ENCODE measurements at regions not wholly inside any gene's neighbourhood (a gene's known extent, or its start where the extent isn't known, plus 50 kb on each side); places are given as distances from the start of the nearest gene placed in this dataset.

DNA sequence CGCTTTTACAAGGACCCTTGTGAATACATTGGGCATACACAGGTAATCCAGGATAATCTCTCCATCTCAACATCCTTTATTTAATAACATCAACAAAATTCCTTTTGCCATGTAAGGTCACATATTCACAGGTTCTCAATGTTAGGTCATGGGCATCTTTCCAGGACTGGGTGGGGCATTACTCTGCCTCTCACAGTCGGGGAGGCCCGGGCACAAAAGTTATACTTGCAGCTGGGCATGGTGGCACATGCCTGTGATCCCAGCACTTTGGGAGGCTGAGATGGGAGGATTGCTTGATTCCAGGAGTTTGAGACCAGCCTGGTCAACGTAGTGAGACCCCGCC, 93.7 kb upstream of the AP1S2 start:
- Histone ChIP-seq H3K27ac (ENCODE audit: low read length) (no peak overlapping the region), H3K4me1 (ENCODE audit: insufficient read depth, low read length) (no peaks in the 10 kb centered on the region), H3K4me2 (ENCODE audit: insufficient read depth, low read length) (no peak overlapping the region), H3K4me3 (ENCODE audit: low read depth in 1 of 2, low read length in 2 of 2) (no peak overlapping the region), H3K27me3 (ENCODE audit: insufficient read depth, low read length, poor library complexity) (no peaks in the 10 kb centered on the region), H3K9ac (ENCODE audit: low read depth, low read length) (no peak overlapping the region), H2AFZ (ENCODE audit: low read depth, low read length) (no peak overlapping the region), H3K36me3 (ENCODE audit: insufficient read depth, low read length) (no peaks in the 10 kb centered on the region), H4K20me1 (ENCODE audit: insufficient read depth, low read length) (no peaks in the 10 kb centered on the region), H3K79me2 (ENCODE audit: insufficient read depth, low read length) (no peaks in the 10 kb centered on the region), H3K9me3 (ENCODE audit: insufficient read depth, low read length, severe bottlenecking) (no peaks in the 10 kb centered on the region)
- no peak for DNase-seq
- ATAC-seq (ENCODE audit: insufficient read depth, low read depth), result no peak
- no peak for TF ChIP-seq EZH2 (IDR thresholded peaks at IDR 0.05; ENCODE audit: borderline replicate concordance, low read depth, low read length, severe bottlenecking)
- no peak for TF ChIP-seq CTCF (IDR thresholded peaks at IDR 0.05; ENCODE audit: borderline replicate concordance, extremely low read depth, low read length, poor library complexity, severe bottlenecking)

GRCh38 chrX:15947648-15948317, 93.2 kb upstream of the AP1S2 start:
- Histone ChIP-seq H3K36me3 (ENCODE audit: insufficient read depth, low read length) (no peaks in the 10 kb centered on the region), H3K79me2 (ENCODE audit: insufficient read depth, low read length) (no peaks in the 10 kb centered on the region), H3K27me3 (ENCODE audit: insufficient read depth, low read length, poor library complexity) (no peaks in the 10 kb centered on the region), H3K9ac (ENCODE audit: low read depth, low read length) (no peak overlapping the region), H3K27ac (ENCODE audit: low read length) (no peak overlapping the region), H3K4me2 (ENCODE audit: insufficient read depth, low read length) (no peak overlapping the region), H3K4me3 (ENCODE audit: low read depth in 1 of 2, low read length in 2 of 2) (no peak overlapping the region), H4K20me1 (ENCODE audit: insufficient read depth, low read length) (no peaks in the 10 kb centered on the region), H3K9me3 (ENCODE audit: insufficient read depth, low read length, severe bottlenecking) (no peaks in the 10 kb centered on the region), H3K4me1 (ENCODE audit: insufficient read depth, low read length) (no peaks in the 10 kb centered on the region), H2AFZ (ENCODE audit: low read depth, low read length) (no peak overlapping the region)
- DNase-seq, result no peak
- ATAC-seq (ENCODE audit: insufficient read depth, low read depth), result no peak
- TF ChIP-seq EZH2 (IDR thresholded peaks at IDR 0.05; ENCODE audit: borderline replicate concordance, low read depth, low read length, severe bottlenecking), result no peak

DNA sequence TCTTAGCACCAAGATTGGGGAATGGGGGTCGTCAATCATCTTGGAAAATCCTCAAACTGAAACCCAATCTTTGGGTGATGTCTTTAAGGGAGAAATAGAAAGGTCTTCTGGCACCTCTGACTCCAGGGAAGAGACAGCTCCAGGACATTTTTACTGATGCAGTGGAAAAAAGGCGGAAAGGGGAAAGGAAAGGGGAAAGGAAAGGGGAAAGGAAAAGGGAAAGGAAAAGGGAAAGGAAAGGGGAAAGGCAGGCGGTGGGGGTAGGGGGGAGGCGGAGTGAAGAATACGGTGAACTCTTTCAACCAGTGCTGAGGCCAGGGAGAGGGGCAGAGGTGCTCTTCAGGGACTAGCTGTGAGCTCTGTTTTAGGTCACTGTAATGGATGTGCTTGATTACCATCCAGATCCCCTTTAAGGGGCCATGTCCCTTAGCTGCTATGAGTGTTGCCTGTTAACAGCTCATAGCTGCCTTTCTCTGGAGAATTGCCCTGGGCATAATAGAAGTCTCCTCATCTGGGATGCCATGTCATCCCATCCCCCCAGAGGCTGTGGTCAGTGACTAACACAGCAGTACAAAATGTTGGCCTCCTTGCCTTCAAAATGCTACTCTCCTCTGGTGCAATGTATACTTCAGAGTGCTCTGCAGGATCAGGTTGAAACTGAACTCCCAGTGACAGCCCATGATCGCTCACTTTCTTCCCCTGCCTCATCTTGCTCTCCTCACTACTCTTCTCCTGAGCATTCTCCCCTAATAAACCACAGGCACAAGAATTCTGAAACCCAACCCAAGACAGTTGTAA, 92.4 kb upstream of the AP1S2 start:
- H3K9ac ChIP-seq (ENCODE audit: low read depth, low read length), result no peak overlapping the region
- no peak overlapping the region for H3K4me3 ChIP-seq (ENCODE audit: low read depth in 1 of 2, low read length in 2 of 2)
- no peaks in the 10 kb centered on the region for H3K9me3 ChIP-seq (ENCODE audit: insufficient read depth, low read length, severe bottlenecking)
- TF ChIP-seq CTCF (IDR thresholded peaks at IDR 0.05; ENCODE audit: borderline replicate concordance, extremely low read depth, low read length, poor library complexity, severe bottlenecking), result no peak
- TF ChIP-seq EZH2 (IDR thresholded peaks at IDR 0.05; ENCODE audit: borderline replicate concordance, low read depth, low read length, severe bottlenecking), result no peak
- no peak overlapping the region for H3K4me2 ChIP-seq (ENCODE audit: insufficient read depth, low read length)
- no peaks in the 10 kb centered on the region for H3K36me3 ChIP-seq (ENCODE audit: insufficient read depth, low read length)
- H3K27me3 ChIP-seq (ENCODE audit: insufficient read depth, low read length, poor library complexity), result no peaks in the 10 kb centered on the region
- H2AFZ ChIP-seq (ENCODE audit: low read depth, low read length), result no peak overlapping the region
- DNase-seq, result no peak
- no peaks in the 10 kb centered on the region for H3K4me1 ChIP-seq (ENCODE audit: insufficient read depth, low read length)
- H3K79me2 ChIP-seq (ENCODE audit: insufficient read depth, low read length), result no peaks in the 10 kb centered on the region
- no peaks in the 10 kb centered on the region for H4K20me1 ChIP-seq (ENCODE audit: insufficient read depth, low read length)
- ATAC-seq (ENCODE audit: insufficient read depth, low read depth), result no peak
- no peak overlapping the region for H3K27ac ChIP-seq (ENCODE audit: low read length)

DNA sequence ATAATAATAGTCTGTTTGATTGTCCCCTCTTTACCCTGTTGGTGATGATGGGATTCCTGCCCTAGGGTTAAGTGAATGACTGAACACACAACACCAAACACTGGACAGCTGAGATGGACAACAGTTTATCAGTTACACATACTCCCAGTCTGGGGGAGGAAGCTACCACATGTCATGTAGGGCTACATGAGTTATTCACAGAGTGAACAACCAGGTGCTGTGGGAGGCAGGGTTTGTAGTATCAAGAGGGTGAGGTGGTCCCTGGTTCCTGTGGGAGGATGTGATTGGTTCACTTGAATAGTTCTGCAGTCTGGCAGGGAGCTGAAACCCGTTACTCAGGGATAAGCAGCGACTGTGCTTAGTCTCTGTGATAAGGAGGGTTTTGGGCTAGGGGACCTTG, 88.8 kb upstream of the AP1S2 start:
- H3K4me3 ChIP-seq (ENCODE audit: low read depth in 1 of 2, low read length in 2 of 2), result no peak overlapping the region
- no peak overlapping the region for H3K4me2 ChIP-seq (ENCODE audit: insufficient read depth, low read length)
- no peaks in the 10 kb centered on the region for H4K20me1 ChIP-seq (ENCODE audit: insufficient read depth, low read length)
- H3K27me3 ChIP-seq (ENCODE audit: insufficient read depth, low read length, poor library complexity), result no peaks in the 10 kb centered on the region
- no peaks in the 10 kb centered on the region for H3K4me1 ChIP-seq (ENCODE audit: insufficient read depth, low read length)
- H3K79me2 ChIP-seq (ENCODE audit: insufficient read depth, low read length), result no peaks in the 10 kb centered on the region
- no peaks in the 10 kb centered on the region for H3K9me3 ChIP-seq (ENCODE audit: insufficient read depth, low read length, severe bottlenecking)
- TF ChIP-seq EZH2 (IDR thresholded peaks at IDR 0.05; ENCODE audit: borderline replicate concordance, low read depth, low read length, severe bottlenecking) (no peak), CTCF (IDR thresholded peaks at IDR 0.05; ENCODE audit: borderline replicate concordance, extremely low read depth, low read length, poor library complexity, severe bottlenecking) (no peak)
- DNase-seq (no peak), ATAC-seq (ENCODE audit: insufficient read depth, low read depth) (no peak)
- no peak overlapping the region for H3K27ac ChIP-seq (ENCODE audit: low read length)
- no peak overlapping the region for H2AFZ ChIP-seq (ENCODE audit: low read depth, low read length)
- no peaks in the 10 kb centered on the region for H3K36me3 ChIP-seq (ENCODE audit: insufficient read depth, low read length)
- no peak overlapping the region for H3K9ac ChIP-seq (ENCODE audit: low read depth, low read length)
